GM18507 (cell line): ENCODE measurements at regions not wholly inside any gene's neighbourhood (a gene's known extent, or its start where the extent isn't known, plus 50 kb on each side); places are given as distances from the start of the nearest gene placed in this dataset.

Experiments
- DNase-seq: peaks from one replicate; pipeline ENCODE4 v3.0.0; 2011; ENCODE audit warnings: low read depth; ENCODE audit not compliant: insufficient read length; ENCODE audit errors: extremely low spot score
- FAIRE-seq: peaks from 2 replicates; lab custom pipeline; 2011; peaks lifted over from hg19 to GRCh38; lab: Jason Lieb, UNC

DNA sequence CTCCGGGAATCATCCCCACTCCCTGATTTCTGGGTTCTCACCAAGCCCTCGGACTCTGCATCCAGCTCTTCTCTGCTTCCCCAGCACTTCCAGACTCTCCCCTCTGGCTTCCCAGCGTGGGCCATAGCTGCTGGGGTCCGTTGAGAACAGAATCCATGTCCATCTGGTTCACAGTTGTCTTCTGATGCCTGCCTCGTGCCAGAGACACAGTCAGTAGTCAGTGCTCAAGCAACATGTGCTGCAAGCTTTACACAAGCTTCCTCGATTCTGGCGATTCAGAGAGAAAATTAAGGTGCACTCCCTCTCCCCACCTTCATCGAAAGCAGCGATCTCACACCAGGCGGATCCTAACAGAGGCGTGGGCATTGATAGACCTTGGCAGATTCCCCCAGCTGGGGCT, 495.5 kb downstream of the TBC1D22A start:
- FAIRE-seq (no peak), DNase-seq (no peak)

DNA sequence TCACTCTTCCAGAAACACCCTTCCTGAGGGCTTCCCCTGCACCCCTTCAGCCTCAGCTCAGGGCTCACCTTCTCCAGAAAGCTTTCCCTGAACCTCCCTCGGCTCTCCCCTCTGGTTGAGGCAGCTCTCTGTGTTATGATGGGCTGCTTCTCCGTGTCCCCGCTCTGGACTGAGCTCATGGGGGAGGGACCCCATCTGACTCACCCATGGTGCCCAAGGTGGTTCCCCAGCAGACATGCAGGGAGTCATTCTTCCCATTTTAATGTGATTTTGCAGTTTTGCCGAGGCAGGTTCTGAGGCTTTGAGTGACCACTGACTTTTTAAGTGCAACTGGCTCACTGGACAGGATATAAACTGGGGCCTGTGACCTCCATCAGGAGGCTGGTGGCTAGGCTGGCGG, 495.1 kb downstream of the TBC1D22A start:
- DNase-seq (no peak), FAIRE-seq (no peak)

DNA sequence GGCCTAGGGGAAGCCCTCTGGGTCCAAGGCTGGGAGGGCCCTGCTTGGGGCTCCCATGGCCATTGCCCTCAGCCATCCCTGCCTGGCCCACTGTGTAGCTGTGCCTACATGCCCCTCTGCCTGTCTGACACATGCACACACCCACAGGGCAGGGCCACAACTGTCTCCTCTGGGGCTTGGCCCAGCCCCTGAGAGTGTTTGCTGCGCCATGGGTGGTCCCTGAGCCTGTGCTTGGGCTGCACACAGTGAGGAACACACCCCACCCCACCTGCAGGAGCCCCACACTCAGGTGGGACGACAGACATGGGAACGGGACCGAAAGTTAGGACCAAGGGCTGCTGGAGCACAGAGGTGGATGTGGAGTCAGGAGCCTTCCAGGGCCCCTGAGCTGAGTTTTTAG, 489.5 kb downstream of the TBC1D22A start:
- FAIRE-seq (no peak), DNase-seq (no peak)

DNA sequence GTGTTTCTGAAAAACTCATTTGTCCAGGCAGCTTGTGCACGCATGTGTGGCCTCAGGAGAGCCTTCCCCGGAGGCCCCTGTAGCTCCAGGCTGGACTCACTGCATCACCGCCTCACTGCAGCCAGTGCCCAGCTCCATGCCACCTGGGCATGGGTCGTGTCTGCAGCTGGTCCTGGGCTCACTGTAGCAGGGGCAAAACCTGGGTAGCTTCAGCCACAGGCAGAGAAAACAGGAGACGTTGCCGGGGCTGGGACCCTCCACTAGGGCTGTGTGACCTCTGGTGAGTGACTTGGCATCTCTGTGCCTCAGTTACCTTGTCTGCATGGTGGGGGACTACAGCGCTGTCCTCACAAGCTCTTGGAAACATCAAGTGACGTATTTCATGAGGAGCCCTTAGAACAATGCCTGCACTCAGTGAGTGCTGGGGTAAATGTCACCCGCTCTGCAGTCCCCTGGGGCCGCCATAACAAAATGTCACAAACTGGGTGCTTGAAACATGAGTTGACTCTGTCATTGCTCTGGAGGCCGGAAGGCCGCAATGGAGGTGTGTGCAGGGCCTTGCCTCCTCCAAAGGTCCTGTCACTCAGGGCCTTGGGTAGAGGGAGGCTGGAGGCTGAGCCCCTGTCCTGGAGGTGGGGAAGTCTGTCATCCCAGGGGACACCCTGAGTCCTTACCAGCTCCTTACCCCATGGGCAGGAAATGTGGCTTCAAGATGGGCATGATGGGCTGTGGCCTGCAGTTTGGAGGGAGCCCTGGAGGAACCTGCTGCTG, 488.7 kb downstream of the TBC1D22A start:
- no peak for FAIRE-seq
- no peak for DNase-seq

DNA sequence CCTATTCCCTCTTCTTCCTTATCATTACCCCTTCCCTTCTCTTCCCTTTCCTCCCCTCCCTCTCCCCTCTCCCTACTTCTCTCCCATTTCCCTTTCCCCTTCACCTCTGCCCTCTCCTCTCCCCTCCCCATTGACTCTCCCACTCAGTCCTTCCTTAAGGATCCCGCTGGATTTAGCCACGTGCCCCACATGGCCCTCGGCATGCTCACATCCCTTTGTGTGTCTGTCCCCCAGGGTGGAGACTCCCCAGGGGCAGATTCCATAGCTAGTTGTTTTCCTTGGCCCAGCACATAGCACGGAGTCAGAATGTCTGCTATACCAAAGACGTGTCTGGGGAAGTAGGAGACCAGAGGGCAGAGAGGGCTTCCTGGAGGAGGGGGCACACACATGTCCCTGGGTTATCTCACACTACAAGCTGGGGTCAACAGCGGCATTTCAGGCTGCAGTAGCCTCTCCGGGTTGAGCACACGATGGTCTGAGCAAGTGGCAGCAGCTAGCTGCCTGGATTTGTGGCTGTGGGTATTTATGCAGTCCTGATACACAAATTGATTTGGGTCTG, 487.0 kb downstream of the TBC1D22A start:
- FAIRE-seq = no peak
- DNase-seq = no peak

DNA sequence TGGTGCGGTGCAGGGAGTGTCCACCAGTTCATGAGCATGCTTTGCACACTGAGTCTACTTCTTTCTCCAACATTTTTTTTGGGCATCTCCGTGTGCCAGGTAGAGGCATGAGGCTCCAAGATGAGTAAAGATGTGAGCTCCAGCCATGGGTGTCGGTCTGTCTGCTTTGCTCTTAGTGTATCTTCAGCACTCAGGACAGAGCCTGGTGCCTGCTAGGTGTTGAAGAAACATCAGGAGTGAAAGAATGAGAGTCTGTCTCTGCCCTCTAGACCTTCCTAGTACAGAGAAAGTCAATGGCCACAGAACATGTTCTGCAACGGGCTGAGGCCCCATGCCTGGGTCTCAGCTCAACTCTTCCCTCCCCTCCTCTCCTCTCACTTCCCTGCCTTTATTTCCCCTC, 486.5 kb downstream of the TBC1D22A start:
- FAIRE-seq (no peak), DNase-seq (no peak)

DNA sequence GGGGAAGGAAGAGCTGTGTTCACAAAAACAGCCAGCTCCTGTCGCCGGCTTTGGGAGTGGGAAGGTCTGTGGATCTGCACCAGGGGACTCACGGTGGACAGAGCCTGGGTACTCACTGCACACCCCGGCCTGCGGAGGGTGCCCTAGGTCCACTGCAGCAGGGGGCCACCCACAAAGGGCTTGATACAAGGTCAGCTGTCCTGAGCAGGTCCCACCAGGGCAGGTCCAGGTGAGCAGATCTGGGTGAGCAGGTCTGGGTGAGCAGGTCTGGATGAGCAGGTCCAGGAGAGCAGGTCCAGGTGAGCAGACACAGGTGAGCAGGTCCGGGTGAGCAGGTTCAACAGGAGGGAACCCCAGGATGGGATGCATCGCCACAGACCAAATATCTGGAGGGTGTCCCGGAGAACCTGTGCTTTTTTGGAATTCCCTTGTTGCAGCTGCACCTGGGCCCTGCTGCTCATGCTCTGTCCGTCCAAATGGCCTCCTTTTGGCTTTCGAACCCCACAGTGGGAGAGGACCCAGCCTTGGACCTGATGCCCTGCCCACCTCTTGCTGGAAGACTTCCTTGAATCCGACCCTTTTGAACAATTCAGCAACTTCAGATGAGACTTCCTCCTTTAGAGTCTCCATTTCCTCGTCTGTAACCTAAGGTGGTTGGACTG, 485.3 kb downstream of the TBC1D22A start:
- no peak for DNase-seq
- no peak for FAIRE-seq

DNA sequence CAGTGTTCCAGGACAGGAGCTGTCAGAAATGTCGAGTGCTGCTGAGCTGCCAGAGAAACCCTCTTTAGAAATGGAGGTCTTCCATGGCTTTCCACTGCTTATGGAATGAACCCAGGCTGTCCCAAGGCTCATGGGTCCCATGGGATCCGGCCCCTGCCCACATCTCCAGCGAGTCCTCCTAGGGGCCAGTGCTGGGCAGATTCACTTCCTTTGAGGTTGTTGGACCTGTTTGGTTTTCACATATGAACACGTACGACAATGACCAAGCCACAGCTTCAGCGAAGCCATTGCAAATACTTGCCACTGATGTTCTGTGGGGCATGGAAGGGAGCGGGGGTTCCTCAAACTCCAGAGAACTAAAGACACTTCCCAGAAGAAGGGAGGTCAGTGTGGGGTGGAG, 483.3 kb downstream of the TBC1D22A start:
- DNase-seq = no peak
- FAIRE-seq = no peak

DNA sequence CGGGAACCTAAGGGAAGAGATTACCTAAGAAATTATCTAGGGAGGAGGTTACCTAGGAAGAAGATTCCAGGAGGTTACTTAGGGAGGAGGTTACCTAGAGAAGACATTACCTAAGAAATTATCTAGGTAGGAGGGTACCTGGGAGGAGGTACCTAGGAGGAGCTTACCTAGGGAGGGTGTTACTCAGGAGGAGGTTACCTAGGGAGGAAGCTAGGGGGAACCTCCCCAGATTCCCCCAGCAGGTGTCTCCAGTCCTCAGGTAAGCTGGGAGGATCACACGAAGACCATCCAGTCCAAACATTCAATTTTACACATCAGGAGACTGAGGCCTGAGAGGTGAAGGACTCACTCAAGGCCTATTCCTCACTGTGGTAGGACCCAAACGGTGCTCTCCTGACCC, 482.8 kb downstream of the TBC1D22A start:
- no peak for DNase-seq
- no peak for FAIRE-seq

DNA sequence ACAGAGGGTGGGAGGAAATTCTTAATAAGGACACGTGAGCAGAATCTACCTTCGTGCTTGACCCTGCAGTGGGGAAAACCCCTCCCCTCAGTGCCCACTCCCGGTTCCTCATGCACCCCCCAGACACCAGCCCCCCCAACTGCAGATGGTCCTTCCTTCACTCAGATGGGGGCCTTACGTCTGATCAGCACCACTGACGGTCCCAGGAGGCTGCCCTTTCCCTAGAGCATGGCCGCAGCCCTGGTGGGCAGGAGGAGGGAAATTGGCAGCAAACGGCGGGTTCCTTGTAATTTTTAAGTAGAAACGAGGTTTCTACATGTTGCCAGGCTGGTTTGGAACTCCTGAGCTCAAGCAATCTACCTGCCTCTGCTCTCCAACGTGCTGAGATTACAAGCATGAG, 477.7 kb downstream of the TBC1D22A start:
- FAIRE-seq = no peak
- no peak for DNase-seq

DNA sequence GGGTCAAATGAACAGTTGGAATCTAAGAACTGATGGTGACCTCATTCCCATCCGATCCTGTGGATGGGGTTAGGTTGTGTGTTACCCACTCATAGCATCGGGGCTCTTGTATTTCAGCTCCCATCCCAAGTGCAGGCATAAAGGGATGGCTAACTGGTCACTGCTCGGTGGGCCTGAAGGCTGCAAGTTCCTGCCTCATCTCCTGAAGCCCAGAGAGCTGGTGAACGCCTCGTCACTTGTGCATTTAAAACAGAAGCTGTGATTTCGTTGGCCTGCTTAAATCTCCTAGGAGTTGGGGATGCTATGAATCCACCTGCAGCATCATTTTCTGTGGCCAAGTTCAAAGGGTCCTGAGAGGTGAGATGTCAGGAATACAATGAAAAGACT, 477.0 kb downstream of the TBC1D22A start:
- no peak for DNase-seq
- no peak for FAIRE-seq

DNA sequence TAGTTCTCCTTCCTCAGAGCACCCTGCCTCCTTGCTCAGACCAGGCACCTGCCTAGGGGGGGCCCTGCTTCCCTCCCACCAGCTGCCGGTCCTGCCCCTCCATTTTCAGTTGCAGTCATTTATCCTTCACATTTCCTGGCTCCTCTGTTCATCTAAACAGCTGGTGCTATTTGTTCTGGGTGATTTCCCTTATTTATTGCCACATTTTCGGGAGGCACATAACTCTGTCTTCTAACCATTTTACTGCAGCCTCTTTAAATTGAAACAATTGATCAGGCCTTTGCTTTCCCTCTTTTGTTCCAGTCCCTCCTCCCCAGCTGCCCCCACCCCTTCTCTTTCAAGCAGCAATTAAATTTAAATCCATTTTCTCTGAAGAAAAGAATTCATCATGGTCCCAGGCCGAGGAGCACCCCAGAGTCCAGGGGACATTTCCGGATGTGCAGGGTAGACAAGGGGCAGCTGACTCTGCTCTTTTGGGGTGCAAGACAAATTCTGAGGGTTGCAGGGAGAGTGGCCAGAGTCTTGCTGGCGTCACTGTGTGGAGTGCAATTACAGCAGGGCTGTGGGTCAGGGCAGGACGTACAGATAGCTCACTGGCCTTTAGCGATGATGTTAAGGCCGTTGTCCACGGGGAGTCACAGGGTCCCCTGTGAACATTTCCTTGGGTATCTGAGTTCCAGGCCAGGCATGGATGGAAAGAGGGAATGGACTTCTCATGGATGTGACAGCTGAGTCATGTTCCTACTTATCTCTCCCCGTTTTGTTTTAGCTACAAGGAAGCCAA, 476.4 kb downstream of the TBC1D22A start:
- no peak for FAIRE-seq
- no peak for DNase-seq

DNA sequence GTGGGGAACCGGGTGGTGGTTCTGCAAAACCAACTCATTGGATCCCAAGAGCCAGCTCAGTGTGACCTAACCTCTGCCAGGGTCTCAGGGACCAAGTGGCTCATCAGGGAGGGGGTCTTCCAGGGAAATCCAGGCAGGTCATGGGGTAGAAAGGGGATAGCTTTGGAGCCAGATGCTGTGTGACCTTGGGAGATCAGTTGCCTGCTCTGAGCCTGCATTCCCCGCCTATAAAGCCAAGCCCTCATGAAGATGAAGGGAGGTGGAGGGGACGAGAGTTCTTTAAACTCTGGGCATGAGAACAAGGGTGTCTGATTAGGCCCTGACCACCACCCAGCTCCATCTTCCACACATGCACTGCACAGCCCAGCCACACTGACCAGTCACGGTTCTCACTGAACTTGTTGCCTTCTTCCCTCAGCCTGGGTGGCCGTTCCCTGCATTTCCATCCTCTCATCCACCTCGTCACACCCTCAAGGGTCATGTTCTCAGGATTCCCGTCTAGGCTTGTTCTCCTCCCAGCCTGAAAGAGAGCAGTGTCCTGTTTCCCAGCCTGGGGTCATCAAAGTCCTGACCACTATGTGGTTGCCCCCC, 475.5 kb downstream of the TBC1D22A start:
- DNase-seq (no peak), FAIRE-seq (no peak)

DNA sequence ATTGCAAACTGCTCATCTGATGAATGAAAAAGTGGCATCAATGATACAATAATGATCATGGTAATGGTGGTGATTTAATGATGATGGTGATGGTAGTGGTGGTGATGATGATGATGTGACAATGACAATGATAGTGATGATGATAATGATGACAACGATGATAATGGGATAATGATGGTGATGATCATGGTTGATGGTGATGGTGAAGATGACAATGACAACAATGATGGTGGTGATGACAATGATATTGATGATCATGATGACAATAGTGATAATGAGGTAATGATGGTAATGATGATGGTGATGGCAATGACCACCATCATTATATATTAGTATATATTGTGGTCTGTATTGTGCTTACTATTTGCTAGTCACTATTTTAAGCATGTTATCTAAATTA, 474.3 kb downstream of the TBC1D22A start:
- DNase-seq (no peak), FAIRE-seq (no peak)

DNA sequence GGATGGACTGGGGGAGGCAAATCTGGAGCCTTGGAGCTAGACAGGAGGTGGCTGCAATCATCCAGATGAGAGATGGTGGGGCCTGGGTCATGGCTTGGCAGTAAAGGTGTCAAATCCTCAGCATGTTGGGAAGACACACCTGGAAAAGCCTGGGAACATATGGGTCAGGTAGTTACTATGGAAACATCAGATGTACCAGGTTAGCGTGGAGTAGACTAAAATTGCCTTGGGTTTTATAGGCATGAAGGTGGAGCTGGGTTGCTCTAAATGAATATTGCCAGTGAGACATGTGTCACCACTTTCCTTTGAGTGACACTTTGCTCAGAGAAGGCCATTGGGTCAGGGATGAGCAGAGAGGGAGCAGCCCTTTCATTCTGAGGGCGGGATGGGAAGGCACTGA, 473.7 kb downstream of the TBC1D22A start:
- no peak for FAIRE-seq
- no peak for DNase-seq

DNA sequence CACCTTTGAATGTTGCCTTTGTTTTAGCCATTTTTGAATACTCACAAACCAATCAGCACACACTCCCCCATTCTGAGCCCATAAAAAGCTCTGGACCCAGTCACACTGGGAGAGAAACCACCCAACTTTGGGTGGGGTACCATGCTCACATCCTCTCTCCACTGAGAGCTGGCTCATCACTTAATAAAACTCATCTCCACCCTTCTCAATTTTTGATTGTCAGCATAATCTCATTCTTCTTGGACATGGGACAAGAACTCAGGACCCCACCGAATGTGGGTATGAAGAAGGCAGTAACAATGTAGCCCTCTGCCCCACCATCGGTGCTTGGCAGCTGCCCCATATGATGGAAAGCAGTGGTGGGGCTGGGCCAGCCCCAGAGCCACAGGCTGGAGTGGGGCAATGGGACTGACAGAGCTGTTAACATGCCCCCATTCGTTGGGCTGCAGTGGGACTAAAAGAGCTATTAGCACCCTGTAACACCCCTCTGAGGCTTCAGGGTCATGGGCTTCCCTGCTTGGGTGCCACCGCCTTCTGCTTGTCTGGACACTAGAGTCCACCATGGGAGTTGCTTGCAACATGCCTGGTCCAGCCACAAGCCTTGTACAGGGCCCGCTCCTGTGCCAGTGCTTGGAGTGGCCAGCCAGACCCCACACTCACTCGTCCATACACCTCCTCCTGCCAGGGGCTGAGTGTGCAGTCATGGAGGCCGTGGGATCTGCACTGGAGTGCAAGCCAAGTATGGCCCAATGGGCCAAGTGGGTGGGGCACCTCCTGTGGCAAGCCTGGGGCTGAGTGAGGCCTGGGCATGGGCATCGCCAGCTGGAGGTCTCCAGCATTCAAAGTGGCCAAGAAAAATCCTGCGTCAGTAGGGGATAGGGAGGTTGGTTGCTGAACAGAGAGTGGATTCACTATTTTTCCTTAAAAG, 471.1 kb downstream of the TBC1D22A start:
- DNase-seq (no peak), FAIRE-seq (no peak)

DNA sequence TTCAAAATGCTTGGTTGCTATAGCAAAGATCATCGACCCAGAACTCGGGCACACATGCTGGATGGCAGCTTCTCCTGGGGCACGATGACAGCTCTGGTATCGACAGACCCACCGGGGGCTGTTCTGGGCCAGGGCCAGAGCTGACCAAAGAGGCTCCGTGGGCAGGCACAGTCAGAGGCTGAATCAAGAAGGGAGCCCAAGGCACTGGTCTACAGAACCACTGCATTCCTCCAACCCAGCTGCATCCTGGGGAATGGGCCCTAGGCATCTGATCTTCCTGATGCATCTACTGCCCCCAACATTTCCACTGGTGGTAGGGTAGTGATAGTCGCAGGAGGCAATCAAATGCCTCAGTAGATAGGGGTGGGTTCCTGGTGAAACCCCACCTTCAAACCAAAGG, 470.3 kb downstream of the TBC1D22A start:
- no peak for DNase-seq
- no peak for FAIRE-seq

DNA sequence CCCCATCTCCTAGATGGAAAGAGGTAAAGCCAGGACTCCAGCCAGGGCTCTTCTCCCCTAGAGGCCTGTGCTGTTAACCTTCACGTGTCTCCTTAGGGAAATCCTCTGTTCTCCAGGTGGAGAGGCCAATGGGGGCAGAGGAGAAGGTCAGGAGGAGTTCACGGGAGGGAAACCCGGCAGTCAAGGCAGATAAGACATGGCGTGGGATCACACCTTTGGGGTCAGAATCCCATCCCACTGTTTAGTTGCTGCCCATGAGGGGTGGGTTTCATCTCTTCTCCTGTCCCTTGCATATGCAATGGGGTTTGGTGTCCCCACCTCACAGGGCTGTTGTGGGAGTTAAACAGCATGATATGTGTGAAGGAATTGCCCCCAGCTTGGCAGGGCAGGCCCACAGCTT, 469.7 kb downstream of the TBC1D22A start:
- DNase-seq (no peak), FAIRE-seq (no peak)

DNA sequence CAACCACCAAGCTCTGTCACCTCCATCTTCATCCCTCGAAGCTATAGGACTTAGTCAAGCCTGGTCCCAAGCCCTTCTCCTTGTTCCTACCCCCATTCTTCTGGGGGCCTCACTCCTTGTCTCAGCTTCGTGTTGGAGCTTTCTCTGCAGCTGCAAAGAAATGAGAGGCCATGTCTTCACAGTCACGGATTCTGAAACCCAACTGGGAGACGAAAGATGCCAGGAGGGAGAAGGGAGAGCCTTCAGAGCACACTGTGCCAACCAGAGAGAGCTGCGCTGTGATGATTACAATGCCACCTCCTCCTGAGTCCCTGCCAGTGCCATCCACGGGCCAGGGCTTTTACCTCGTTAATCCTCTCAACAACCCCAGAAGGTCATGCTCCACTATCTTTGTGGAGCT, 469.3 kb downstream of the TBC1D22A start:
- FAIRE-seq = no peak
- no peak for DNase-seq
